ENCODE measurements at regions not wholly inside any gene's neighbourhood (a gene's known extent, or its start where the extent isn't known, plus 50 kb on each side); places are given as distances from the start of the nearest gene placed in this dataset.

GRCh38 chr5:5591567-5591966 lies 169.1 kb downstream of the ICE1 start:
- no peak for TF ChIP-seq CTCF (IDR thresholded peaks at IDR 0.05; ENCODE audit: borderline replicate concordance, extremely low read depth, low read length, poor library complexity, severe bottlenecking)
- TF ChIP-seq EZH2 (IDR thresholded peaks at IDR 0.05; ENCODE audit: borderline replicate concordance, low read depth, low read length, severe bottlenecking): no peak
